Liver (tissue), 3 donors: ENCODE measurements at regions not wholly inside any gene's neighbourhood (a gene's known extent, or its start where the extent isn't known, plus 50 kb on each side); places are given as distances from the start of the nearest gene placed in this dataset.

ENCODE experiments used
- EGR1 ChIP-seq, 2 donors: IDR thresholded peaks; 2 replicates each; pipeline ENCODE4 v1.6.1; 2016 to 2018; ENCODE audit warnings: antibody characterized with exemption in 2 of 2, low read depth in 2 of 2
- FOXA1 ChIP-seq: IDR thresholded peaks from 2 replicates; pipeline ENCODE4 v1.6.1; 2016; ENCODE audit warnings: antibody characterized with exemption
- GABPA ChIP-seq, 2 donors: IDR thresholded peaks in 1 of 2; conservative IDR thresholded peaks in 1 of 2; 2 replicates each; pipeline ENCODE4 v1.6.1; 2016; ENCODE audit warnings: antibody characterized with exemption in 2 of 2, mild to moderate bottlenecking in 1 of 2, moderate library complexity in 1 of 2
- HNF4G ChIP-seq: IDR thresholded peaks from 2 replicates; pipeline ENCODE4 v1.6.1; 2016; ENCODE audit warnings: antibody characterized with exemption
- JUND ChIP-seq, 2 donors: IDR thresholded peaks; 2 replicates each; pipeline ENCODE4 v1.6.1; 2016; ENCODE audit warnings: antibody characterized with exemption in 2 of 2
- NR2F2 ChIP-seq: IDR thresholded peaks from 2 replicates; pipeline ENCODE4 v1.6.1; 2016; ENCODE audit warnings: antibody characterized with exemption
- RAD21 ChIP-seq, 2 donors: IDR thresholded peaks; 2 replicates each; pipeline ENCODE4 v1.6.1; 2016; ENCODE audit warnings: antibody characterized with exemption in 2 of 2, mild to moderate bottlenecking in 2 of 2
- RXRA ChIP-seq, 2 donors: IDR thresholded peaks; 2 replicates each; pipeline ENCODE4 v1.6.1; 2017 to 2018; ENCODE audit warnings: antibody characterized with exemption in 2 of 2, mild to moderate bottlenecking in 1 of 2
- SP1 ChIP-seq: IDR thresholded peaks from 2 replicates; pipeline ENCODE4 v1.6.1; 2018; ENCODE audit warnings: antibody characterized with exemption, mild to moderate bottlenecking
- TAF1 ChIP-seq: conservative IDR thresholded peaks from 2 replicates; pipeline ENCODE4 v1.6.1; 2016; ENCODE audit warnings: antibody characterized with exemption, mild to moderate bottlenecking
- YY1 ChIP-seq: IDR thresholded peaks from 2 replicates; pipeline ENCODE4 v1.6.1; 2016; ENCODE audit warnings: antibody characterized with exemption, mild to moderate bottlenecking
- ZBTB33 ChIP-seq: IDR thresholded peaks from 2 replicates; pipeline ENCODE4 v1.6.1; 2016; ENCODE audit warnings: antibody characterized with exemption
- TF ChIP-seq, protein P1 (sequence below): fragments of 150-350 bp; IDR thresholded peaks from 2 replicates; pipeline ENCODE4 v1.5.1; 2017; ENCODE audit warnings: improper control_type of control experiment, low read depth, low read length; ENCODE audit not compliant: missing input control
- TF ChIP-seq, protein P2 (sequence below): IDR thresholded peaks from 2 replicates; pipeline ENCODE4 v1.6.1; 2016; ENCODE audit warnings: antibody characterized with exemption, mild to moderate bottlenecking
- donor health status: healthy.
- donor health status: healthy.

DNA sequence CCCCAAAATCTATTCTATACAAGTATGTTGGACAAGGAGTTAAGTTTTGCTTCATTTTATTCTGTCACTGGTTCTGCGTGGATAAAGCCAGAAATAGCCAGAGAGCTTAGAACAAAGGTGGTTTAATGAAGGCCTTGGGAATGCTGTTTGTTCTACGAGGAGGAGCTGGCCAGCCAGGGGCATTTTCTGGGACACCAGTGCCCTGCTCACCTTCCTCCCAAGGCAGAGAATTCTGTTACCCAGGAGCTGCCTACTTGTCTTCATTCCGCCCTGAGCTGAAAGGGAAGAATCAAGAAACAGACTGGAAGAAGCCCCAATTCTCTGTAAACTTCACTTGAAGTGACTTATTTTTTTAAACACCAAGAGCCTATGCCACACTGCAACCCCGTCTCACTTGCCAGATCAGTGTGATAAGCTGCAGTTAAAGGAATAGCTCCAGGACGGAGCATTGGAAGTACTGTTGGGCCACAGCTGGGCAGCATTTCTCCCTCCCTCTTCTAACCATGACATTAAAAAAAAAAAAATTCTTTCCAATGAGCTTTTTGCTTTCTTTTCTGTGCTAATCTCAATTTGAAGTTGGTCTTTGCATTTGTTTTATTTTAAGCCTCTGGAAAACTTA, 149.8 kb upstream of the DYNLRB2 start:
- TF ChIP-seq YY1 (no peak), FOXA1 (no peak), HNF4G (no peak), EGR1 (IDR thresholded peaks at IDR 0.05; ENCODE audit: low read depth in 2 of 2) (no peak), JUND (IDR thresholded peaks at IDR 0.05) (no peak), SP1 (no peak), TAF1 (no peak), GABPA (IDR thresholded peaks at IDR 0.05 in 1 of 2, conservative IDR thresholded peaks at IDR 0.05 in 1 of 2) (no peak), ZBTB33 (no peak), RXRA (IDR thresholded peaks at IDR 0.05) (no peak), RAD21 (IDR thresholded peaks at IDR 0.05) (no peak), NR2F2 (no peak)
- TF ChIP-seq, protein P1, sequence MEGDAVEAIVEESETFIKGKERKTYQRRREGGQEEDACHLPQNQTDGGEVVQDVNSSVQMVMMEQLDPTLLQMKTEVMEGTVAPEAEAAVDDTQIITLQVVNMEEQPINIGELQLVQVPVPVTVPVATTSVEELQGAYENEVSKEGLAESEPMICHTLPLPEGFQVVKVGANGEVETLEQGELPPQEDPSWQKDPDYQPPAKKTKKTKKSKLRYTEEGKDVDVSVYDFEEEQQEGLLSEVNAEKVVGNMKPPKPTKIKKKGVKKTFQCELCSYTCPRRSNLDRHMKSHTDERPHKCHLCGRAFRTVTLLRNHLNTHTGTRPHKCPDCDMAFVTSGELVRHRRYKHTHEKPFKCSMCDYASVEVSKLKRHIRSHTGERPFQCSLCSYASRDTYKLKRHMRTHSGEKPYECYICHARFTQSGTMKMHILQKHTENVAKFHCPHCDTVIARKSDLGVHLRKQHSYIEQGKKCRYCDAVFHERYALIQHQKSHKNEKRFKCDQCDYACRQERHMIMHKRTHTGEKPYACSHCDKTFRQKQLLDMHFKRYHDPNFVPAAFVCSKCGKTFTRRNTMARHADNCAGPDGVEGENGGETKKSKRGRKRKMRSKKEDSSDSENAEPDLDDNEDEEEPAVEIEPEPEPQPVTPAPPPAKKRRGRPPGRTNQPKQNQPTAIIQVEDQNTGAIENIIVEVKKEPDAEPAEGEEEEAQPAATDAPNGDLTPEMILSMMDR = no peak
- TF ChIP-seq, protein P2, sequence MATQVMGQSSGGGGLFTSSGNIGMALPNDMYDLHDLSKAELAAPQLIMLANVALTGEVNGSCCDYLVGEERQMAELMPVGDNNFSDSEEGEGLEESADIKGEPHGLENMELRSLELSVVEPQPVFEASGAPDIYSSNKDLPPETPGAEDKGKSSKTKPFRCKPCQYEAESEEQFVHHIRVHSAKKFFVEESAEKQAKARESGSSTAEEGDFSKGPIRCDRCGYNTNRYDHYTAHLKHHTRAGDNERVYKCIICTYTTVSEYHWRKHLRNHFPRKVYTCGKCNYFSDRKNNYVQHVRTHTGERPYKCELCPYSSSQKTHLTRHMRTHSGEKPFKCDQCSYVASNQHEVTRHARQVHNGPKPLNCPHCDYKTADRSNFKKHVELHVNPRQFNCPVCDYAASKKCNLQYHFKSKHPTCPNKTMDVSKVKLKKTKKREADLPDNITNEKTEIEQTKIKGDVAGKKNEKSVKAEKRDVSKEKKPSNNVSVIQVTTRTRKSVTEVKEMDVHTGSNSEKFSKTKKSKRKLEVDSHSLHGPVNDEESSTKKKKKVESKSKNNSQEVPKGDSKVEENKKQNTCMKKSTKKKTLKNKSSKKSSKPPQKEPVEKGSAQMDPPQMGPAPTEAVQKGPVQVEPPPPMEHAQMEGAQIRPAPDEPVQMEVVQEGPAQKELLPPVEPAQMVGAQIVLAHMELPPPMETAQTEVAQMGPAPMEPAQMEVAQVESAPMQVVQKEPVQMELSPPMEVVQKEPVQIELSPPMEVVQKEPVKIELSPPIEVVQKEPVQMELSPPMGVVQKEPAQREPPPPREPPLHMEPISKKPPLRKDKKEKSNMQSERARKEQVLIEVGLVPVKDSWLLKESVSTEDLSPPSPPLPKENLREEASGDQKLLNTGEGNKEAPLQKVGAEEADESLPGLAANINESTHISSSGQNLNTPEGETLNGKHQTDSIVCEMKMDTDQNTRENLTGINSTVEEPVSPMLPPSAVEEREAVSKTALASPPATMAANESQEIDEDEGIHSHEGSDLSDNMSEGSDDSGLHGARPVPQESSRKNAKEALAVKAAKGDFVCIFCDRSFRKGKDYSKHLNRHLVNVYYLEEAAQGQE = no peak
